Embryonic facial prominence (tissue), 1 donor: ENCODE measurements at regions not wholly inside any gene's neighbourhood (a gene's known extent, or its start where the extent isn't known, plus 50 kb on each side); places are given as distances from the start of the nearest gene placed in this dataset.
"Not testable (repeated sequence)": the region's sequence is repeated elsewhere in the genome, so short reads cannot be mapped to it uniquely, and the experiment has no call there.

Experiments used
- DNase-seq: peaks from one replicate; pipeline ENCODE4 v3.0.0-alpha.2; 2016; ENCODE audit errors: extremely low spot score

DNA sequence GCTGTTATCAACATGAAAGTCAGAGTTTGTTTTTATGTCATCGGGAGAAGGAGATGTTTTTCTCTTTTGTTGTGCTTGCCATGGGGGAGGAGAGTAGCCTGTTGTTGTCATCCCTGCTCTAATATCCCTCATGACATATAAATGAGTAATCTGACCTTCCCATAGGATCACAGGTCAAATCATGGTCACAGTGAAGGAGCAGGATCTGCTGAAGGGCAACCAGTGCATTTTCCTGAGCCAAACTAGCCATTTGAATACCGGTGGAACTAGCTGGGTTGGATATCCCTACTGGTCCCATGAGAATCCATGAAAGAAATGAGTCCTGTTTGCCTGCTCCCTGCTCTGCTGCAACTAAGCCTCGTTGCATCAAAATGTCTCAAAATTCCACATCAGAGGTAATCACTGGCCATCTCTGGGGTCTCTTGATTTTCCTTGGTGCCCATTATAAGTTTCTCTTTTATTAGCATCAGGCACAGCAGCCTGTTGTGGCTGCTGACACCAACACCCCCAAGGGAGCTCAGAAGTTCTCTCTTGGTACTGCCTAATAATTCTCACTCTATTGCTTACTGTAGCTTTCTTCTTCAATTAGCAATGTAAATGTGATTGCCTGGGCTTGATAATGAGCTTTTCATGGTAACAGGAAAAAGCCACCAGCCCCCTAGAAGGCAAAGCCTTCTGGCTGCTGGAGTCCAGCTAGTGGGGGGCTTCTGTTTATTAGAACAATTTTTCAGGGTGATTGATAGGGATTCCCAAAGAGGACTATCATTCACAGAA is 211.4 kb upstream of the ERCC4 start:
- DNase-seq, result no peak

GRCh38 chr16:13718748-13719147 is 201.2 kb upstream of the ERCC4 start:
- DNase-seq, result no peak

GRCh38 chr16:13727943-13728342 is 192.0 kb upstream of the ERCC4 start:
- no peak for DNase-seq

GRCh38 chr16:13733561-13733960 is 186.4 kb upstream of the ERCC4 start:
- DNase-seq, result no peak

GRCh38 chr16:13739621-13740373 is 180.2 kb upstream of the ERCC4 start:
- DNase-seq, result not testable (repeated sequence)

DNA sequence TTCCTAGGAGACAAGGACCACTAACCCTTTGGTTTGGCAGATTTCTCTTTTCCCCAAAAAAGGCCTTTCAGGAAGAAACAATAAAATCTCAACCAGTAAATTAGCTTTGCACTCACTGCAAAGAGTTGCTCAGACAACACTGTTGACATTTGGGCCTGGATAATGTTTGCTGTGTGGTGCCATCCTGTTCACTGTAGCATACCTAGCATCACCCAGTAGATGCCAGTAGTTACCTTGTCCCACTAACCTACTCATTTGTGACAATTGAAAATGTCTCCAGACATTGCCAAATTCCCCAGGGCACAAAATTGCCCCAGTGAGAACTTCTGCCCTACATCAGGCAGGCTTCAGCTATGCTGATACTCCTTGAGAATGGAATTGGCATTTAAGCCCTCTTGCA is 177.0 kb upstream of the ERCC4 start:
- DNase-seq, result no peak

GRCh38 chr16:13743571-13743970 is 176.4 kb upstream of the ERCC4 start:
- no peak for DNase-seq

GRCh38 chr16:13756411-13757140 is 163.4 kb upstream of the ERCC4 start:
- DNase-seq, result no peak

DNA sequence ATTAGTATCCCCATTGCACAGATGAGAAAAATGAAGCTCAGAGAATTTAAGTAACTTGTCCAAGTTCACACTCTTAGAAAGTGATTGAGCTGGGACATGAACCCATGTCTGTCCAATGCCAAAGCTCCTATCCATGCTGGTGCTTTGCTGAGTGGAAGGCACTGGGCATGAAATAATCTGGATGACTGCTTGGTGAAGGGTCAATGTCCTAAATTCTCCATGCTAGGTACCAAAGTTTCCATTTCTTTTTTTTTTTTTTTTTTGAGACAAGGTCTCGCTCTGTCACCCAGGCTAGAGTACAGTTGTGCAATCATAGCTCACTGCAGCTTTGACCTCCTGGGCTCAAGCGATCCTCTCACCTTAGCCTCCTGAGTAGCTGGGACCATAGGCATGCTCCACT is 153.6 kb upstream of the ERCC4 start:
- DNase-seq, result no peak

GRCh38 chr16:13767215-13767614 is 152.7 kb upstream of the ERCC4 start:
- peak; percentile 36 for DNase-seq

DNA sequence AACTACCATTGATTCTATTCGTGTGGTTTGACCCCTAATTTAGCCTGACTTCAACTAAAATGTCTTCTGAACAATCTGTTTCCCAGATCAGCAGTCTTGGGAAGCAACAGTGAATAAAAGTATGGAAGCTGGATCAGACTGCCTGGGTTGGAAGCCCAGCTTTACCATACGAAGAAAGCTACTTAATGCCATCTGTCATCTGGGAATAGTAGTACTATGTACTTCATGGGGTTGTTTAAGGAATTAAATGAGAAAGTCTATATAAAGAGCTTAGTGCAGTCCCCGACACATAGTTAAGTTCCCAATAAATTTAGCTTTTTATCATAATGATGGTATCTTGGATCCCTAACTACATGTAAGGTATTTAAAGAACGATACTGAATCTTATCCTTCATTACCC is 151.5 kb upstream of the ERCC4 start:
- no peak for DNase-seq

GRCh38 chr16:13770436-13770835 is 149.5 kb upstream of the ERCC4 start:
- no peak for DNase-seq

DNA sequence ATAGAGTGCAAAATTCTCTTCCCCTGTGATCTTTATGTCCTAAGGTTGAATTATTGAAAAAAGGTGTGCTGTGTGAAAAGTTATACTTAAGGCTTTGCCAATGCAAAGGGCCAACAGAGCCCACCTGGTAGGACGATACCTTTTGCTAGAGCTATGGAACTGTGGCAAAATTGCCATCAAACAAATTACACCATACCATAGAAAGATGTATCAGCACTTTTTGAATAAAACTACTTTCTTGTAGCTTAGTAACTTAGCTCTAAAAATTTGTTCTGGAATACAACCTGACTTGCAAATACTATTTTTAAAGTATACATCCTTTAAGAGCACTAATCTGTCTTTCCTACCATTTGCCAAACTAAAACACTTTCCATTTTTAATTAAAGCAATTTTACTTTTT is 147.2 kb upstream of the ERCC4 start:
- no peak for DNase-seq

DNA sequence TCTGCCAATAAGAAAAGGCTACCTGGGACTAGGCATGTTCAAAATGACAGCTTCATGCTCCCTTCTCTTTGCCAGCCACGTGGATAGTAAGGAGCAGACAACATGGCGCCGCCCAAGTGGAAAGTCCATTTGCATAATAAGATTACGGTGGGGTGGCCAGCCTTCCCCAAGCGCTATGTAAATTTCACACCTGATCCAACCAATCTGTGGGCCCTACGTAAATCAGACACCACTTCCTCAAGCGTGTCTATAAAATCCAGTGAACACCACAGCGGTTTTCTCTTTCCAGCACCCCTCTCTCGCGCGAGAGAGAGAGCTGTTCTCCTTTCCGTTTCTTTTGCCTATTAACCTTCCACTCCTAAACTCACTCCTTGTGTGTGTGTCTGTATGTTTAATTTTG is 140.3 kb upstream of the ERCC4 start:
- no peak for DNase-seq

- DNase-seq, result no peak
Observed at GRCh38 chr16:13780406-13781168, 139.4 kb upstream of the ERCC4 start.

- no peak for DNase-seq
Observed at GRCh38 chr16:13781169-13781564, 138.8 kb upstream of the ERCC4 start.

GRCh38 chr16:13781575-13782338 is 138.2 kb upstream of the ERCC4 start:
- no peak for DNase-seq

GRCh38 chr16:13791095-13791494 is 128.9 kb upstream of the ERCC4 start:
- DNase-seq, result no peak

DNA sequence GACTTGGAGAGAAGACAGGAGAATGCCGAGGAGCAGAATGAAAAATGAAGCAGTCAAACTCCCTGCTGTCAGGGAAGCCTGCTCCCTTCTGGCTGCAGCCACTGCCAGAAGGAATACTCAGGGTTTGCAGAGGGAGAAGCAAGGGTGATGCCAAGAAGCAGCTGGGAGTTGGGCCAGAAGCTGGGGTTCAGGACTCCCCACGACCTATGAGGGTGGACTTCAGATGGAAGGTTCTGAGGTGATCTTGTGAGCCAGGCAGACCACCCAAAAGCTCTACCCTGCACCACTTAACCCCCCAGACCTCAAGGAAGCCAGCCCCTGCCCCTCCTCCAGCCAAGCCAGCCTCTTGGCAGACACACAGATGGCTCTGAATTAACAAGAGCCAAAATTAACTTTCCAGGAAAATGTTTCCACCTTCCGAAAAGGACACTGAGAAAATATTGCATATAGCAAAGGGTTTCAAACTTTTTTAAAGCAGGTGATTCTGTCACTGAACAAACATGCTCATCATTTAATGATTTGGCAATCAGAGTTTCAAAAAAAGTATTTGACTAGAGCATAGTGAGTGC is 126.0 kb upstream of the ERCC4 start:
- DNase-seq, result no peak

GRCh38 chr16:13795131-13795530 is 124.8 kb upstream of the ERCC4 start:
- DNase-seq, result no peak

DNA sequence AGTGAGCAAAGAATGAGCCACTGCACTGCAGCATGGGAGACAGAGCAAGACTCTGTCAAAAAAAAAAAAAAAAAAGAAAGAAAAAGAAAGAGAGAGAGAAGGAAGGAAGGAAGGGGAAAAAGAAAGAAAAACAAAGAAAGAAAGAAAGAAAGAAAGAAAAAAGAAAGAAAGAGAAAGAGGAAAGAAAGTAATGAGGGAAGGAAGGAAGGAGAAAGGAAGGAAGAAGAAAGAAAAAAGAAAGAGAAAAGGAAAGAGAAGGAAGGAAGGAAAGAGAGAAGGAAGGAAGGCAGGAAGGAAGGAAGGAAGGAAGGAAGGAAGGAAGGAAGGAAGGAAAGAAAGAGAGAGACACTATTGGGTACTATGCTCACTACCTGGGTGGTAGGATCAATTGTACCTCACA is 122.2 kb upstream of the ERCC4 start:
- DNase-seq, result no peak
